ENCODE measurements at regions not wholly inside any gene's neighbourhood (a gene's known extent, or its start where the extent isn't known, plus 50 kb on each side); places are given as distances from the start of the nearest gene placed in this dataset.
"Not testable (repeated sequence)": the region's sequence is repeated elsewhere in the genome, so short reads cannot be mapped to it uniquely, and the experiment has no call there.

DNA sequence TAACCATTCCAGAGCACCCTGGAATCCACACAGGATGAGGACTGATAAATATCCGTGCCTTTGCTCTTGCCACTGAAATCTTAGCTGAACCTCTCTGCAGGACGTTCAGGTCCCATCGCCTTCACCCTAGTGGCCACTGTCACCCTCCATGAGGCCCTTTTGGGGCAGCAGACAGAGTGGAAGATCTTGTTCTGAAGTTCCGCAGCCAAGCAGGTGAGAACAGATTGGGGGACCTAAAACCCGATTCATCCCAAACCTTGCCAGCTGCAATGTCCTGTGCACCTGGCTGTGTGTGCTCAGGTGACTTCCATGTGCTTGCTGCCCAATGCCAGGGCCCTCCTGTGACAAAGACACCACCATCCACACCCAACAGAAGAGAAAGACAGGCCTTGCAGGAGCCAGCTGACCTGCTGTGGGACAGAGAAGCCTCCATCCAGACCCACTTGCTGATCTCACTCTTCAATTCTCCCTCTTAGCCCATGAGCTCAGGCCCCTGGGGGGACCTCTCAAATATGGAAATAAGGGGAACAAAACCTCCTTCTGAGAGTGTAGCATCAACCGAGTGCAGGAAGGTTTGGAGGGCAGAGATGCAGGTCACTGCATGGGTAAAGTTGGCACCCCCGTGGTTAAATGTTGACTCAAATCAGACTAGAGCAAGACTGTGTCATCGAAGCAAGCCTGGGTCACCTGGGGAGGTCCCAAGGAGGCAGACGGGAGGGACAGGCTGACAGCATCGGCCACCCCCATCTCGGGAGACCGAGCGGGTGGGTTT lies 308.7 kb upstream of the DIO3 start:
- DNase-seq: no peak

DNA sequence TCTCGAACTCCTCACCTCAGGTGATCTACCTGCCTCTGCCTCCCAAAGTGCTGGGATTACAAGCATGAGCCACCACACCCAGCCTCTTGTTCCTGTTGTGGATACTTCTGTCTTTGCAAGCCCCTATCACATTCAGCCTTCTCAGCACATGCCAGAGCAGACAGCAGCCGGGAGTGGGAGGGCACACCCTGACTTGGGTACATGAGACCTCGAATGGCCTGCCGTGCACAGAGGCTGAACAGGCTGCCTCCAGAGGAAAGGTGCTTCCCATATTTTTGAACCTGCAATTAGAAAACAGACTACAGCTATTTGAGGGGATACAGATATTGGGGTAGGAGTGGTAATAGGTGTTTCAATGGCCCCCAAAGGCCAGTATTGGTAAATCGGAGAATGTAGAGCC lies 307.3 kb upstream of the DIO3 start:
- DNase-seq: no peak

DNA sequence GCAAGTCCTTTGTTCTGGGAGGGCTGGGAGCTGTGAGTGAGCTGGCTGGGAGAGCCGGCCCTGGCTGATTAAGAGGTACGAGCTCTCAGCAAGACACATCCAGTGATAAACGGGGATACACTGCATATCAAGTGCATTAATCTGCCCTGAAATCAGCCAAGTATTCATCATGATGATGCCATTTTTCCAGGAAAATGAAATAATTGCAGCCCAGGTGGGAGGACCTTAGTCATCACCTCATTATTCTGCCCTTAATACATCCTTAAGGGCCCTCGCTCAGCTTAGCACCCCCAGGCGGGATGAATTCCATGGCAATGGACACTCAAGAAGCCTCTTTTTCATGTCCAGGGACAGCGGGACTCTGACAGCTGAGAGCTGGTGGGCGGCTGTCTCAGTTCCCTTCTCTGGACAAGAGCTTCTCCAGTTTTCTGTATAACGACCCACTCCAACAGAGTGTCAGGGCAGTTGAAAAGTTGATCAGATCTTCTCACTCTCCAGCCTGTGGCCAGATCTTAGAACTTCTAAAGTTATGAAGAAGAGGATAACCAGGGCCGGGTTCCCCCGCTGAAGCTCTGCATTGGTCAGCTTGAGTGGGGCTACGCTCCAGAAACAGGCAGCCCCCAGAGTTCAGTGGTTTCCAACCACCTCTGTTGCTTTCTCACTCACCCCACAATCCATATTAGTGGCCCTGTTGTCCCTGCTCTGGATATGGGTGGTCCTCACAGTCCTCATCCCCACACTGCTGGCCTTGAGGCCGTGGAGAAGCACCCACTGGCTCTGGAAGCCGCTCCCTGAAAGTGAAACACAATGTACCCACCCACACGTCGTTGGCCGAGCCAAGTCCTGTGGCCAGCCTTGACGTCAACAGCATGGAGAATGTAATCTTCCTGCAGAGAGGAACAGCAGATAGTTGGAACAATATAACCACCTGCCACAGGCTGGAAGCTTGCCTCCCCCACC lies 306.2 kb upstream of the DIO3 start:
- DNase-seq: no peak

DNA sequence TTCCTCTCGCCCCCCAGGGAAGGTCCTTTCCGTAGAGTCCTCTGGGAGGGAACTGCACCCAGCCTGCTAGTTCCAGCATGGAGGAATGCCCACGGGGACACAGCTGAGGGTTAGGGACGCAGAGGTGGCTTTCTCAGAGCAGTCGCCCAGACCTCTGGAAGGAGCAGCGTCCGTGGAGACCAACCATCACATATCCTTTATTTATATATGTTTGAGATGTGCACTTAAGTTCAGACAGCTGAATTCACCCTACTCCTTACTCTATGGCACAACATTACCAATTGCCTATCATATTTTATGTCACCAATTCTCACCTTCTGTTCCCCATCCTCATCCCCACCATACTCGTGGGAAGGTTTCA lies 305.6 kb upstream of the DIO3 start:
- no peak for DNase-seq

DNA sequence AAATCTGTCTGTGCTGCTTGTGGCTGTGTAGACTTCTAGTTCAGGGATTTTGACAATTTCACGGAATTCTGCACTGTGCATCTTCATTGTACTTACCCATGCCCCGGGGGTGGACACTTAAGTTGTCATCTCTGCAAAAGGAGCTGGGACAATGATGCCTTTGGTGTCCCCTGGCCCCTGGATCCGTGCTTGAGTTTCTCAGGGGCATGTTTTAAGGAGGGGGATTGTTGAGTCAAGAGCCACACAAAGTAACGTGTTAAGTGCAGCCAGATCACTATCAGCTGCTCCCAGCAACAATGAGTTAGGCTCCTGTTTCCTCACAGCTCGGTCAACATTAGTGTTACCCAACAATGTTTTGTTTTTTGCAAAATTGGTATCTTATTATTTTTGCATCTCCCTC lies 305.0 kb upstream of the DIO3 start:
- DNase-seq: no peak

DNA sequence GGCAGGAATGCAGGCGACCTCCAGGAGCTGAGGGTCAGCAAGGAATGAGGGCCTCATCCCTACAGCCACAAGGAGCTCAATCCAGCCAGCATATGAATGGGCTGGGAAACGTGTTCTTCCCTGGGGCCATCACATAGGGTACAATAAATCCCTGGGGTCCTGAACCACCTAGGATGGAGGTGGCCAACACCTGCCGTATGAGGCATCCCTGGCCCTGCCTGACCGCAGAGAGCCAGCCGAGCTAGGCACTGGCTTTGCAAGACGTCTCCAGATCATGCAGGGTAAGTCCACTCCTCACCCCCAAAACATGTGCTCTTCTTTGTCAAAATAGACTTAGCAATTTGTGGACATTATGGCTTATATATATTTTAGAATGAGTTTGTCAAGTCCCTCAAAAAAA lies 303.7 kb upstream of the DIO3 start:
- DNase-seq: no peak

DNA sequence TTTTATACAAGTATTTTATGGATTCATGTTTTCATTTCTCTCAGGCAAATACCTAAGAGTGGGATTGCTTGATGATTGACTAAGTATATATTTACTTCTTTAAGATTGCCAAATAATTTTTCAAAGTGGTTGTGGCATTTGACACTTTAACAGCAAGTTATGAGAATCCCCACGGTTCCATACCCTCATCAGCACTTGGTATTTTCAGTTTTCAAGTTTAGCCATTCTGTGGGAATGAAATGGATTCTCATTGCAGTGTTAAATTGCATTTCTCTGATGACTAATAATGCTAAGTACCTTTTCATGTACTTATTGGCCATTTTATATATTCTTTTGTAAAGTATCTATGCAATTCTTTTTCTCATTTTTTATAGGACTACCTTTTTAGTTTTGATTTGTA lies 301.5 kb upstream of the DIO3 start:
- no peak for DNase-seq

DNA sequence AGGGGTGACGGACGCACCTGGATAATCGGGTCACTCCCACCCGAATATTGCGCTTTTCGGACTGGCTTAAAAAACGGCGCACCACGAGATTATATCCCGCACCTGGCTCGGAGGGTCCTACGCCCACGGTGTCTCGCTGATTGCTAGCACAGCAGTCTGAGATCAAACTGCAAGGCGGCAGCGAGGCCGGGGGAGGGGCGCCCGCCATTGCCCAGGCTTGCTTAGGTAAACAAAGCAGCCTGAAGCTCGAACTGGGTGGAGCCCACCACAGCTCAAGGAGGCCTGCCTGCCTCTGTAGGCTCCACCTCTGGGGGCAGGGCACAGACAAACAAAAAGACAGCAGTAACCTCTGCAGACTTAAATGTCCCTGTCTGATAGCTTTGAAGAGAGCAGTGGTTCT lies 294.9 kb upstream of the DIO3 start:
- not testable (repeated sequence) for DNase-seq

DNA sequence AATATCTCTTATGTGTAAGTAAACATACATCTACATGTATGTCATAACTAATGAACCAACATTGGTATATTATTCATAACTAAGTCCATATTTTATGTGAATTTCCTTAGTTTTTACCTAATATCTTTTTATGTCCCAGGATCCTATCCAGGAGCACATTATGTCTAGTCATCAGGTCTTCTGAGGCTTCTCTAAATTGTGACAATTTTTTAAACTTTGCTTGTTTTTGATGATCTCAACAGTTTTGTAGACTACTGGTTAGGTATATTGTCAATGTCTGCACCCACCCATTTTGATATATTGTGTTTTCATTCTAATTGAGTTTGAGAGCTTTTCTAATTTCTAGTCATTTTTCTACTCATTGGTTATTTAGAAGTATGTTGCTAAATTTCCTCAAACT lies 288.2 kb upstream of the DIO3 start:
- no peak for DNase-seq

DNA sequence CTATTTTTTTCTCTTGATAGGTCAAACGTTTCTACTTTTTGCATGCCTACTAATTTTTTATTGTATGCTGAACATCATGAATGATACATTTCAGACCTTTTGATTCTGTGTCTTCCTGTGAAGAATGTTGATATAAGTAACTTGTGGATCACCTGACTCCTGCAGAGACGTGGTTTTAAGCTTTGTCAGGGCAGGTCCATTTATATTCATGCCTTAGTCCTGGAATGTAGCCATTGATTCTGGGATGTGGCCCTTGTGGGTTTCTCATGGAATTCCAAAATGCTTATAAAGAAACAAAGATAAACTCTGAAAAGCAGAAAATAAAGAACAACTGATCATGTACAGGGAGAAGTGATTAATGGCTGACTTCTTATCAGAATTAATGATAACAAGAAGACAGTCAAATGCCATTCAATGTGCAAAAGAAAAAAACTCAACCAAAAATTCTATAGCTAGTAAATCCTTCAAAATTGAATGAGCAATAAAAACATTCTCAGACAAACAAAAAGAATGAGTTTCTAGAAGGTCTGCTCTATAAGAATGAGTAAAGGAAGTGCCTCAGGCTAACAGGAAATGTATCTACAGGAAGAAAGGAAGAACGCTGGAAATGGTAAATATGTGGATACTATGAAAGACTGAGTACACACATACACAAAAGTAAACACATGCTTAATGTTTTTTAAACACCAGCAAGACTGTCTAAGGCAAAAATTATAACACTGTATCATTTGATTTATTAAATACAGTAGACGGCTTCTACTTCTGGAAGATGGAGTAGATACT lies 284.8 kb upstream of the DIO3 start:
- DNase-seq: no peak

DNA sequence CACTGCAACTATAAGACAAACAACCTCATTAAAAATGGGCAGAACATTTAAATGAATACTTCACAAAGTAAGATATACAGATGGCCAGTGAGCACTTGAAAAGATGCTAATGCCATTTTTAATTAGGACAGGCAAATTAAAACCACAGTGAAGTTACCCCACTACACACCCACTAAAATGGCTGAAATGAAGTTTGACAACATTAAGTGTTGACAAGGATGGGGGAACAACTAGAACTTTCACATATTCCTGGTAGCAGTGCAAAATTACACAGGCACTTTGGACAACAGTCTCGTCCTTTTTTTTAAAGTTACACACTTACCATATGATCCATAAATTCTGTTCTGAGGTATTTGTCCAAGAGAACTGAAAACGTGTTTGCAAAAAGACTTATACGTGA lies 278.9 kb upstream of the DIO3 start:
- no peak for DNase-seq

DNA sequence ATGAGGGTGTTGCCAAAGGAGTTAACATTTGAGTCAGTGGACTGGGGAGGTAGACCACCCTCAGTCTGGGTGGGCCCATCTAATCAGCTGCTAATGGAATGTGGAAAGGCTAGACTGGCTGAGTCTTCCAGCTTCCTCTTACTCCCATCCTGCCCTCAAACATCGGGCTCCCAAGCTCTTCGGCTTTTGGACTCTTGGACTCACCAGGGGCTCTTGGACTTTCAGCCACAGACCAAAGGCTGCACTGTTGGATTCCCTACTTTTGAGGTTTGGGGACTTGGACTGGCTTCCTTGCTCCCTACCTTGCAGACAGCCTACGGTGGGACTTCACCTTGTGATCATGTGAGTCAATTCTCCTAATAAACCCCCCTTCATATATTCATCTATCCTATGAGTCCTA lies 276.6 kb upstream of the DIO3 start:
- no peak for DNase-seq

DNA sequence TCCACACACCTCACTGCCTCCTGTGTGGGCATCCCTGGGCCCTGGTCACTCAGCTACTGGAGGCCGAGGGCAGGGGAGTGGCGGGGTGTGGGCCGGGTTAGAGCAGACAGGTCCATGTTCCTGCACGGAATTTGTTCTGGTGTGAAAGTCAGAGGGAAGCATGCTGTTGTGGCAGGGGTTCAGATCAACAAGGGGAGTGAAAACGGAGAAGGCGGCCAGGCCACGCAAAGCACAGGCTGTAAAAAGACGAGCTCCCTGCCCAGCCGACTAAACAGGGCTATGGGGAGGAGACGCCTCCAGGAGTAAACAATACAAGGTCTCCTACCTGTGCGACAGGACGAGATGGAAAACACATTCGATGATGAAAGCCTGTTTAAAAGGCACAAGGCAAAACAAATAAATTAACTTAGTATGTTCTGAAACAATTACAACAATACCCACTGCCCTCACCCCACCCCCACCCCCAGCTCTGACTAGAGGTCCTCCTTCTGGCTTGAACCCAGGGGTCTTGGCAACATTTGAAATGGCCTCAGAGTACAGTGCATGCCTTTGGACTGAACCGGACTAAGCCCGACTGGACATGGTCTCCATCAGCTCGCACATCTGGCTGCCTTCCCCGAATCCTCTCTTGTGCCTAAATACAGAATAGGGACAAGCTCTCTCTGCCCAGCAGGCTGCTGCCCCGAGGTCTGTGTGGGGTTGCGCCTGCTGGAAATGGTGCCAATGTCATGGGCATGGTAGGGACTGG lies 274.9 kb upstream of the DIO3 start:
- no peak for DNase-seq

DNA sequence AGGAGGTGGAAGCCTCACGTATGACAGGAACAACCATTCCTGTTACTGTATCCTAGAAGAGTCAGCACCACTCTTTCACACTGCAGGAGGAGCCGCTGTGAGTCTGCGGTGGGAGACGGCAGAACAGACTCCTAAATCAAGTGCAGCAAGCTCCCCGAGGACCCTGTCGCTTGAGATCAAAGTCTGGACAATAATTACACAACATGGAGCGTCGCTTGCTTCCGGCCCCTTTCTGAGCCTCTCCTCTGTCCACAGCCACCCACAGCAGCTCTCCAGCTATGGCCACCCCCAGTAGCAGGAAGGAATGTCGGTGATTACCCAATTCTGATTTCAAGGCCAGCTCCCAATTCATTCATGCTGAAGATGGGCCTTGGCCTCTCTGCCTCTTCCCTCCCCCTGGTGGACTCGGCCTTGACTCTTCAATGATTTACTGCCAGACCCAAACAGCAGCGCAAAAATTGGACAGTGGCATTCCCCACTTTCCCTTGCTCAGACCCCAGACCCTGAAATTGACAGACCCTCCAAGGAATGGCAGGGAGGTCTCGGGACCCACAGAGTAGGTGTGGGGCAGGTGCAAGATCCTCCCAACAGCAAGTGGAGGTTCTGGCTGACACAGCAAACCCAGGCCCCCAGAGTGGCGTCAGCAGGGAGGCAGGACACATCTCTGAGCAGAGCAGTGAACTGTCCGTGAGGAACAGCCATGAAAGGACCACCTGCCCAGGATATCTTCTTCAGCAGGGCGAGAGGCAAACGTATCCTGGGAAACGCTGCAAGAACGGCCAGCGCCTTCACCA lies 272.7 kb upstream of the DIO3 start:
- no peak for DNase-seq

DNA sequence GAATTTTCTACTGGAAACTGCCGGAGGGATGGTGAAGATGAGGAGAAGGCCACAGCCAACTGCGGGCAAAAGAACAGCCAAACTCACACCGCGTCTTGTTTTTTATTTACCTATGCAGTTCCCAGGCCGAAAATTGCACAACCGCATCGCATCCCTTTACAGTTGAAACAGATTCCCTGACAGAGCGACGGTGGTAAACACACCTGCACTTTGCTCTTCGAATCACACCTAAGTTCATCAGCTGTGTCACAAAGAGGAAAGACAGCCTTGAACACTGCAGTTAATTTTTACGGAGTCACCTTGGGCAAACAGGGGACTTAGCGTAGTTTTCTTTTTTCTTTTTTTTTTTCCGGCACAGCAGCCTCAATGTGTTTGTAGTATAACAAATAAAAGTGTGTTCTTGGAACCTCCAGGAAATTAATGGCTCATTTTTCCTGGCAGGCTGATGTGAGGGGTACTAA lies 272.0 kb upstream of the DIO3 start:
- no peak for DNase-seq

DNA sequence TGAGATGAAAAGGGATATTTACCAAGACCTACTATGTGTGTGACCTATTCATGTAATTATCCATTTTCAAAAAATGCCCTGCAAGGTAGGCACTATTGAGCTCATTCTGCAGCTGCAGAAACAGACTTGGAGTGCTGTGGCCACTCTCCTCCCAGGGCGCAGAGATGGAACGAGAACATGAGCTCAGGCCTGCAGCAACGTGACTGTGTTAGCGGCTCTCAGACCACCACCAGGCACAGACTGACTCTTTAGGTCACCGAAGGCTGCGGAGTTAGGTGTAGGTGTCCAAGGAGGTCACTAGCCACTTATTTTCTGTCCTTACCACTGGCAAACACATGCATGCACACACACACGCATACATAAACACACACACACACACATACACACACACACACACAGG lies 271.4 kb upstream of the DIO3 start:
- DNase-seq: no peak

DNA sequence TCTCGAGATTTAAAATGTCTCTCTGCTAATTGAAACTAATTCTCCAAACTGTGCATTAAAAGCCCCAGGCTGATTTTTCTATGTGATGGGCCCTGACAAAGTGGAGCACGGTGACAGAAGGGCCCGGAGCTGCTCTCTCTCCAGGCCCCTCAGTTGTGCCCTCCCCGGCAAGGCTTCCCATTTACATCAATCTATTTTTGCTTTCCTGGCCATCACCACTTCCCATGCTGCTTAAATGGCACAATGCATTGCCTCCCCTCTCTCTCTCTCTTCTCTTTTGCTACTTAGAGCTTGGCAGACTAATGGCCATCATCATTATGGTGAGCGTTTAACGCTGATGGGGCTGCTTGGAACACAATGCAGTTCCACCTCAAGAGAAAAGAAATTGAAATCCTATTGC lies 270.7 kb upstream of the DIO3 start:
- no peak for DNase-seq

DNA sequence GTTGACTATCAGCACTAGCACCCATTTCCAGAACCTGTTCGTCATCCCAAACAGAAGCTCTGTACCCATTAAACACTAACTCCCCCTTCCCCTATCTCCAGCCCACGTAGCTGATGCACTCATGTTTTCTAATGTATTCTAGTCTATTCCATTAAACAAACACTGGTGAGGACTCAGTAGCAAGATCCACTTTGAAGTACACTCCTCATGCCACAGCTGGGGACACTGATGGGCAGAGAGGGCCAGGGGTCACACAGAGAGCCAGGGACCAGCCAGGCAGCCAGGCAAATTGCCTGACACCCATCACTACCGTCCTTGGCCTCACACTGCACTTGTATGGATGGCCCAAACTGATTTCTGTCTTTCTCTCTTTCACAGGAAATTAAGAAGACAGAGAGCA lies 269.9 kb upstream of the DIO3 start:
- no peak for DNase-seq

DNA sequence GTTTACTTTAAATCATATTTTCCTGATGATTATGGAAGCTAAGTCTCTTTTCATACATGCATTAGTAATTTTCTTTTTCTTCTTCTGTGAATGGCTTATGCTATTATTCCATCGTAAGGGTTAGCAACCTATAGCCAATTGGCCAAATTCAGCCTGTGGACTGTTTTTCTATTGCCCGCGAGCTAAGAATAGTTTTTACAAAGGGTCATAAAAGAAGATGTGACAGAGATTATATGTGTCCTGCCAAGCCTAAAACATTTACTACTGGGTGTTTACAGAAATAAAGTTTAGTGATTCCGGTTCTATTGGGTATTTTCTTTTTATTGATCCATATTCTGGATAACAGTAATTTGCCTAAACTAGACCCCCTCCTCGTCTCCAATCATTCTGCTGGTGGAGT lies 268.8 kb upstream of the DIO3 start:
- DNase-seq: no peak

DNA sequence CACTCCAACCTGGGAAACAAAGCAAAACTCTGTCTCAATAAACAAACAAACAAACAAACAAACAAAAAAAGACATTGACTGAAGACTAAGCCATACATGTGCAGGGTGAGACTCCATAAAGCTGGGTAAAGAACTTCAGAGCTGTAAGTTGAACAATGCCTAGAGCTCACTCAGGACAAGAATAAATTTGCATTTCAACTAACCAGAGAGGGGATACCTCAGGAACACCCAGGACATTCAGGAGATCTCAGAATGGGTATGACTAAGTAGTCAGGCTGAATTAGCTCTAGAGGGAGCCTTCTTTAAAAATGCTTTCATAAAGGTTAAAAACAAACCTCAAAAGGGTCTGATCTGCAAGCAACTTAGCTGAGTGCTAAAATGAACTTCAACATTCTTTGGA lies 267.7 kb upstream of the DIO3 start:
- DNase-seq: no peak

DNA sequence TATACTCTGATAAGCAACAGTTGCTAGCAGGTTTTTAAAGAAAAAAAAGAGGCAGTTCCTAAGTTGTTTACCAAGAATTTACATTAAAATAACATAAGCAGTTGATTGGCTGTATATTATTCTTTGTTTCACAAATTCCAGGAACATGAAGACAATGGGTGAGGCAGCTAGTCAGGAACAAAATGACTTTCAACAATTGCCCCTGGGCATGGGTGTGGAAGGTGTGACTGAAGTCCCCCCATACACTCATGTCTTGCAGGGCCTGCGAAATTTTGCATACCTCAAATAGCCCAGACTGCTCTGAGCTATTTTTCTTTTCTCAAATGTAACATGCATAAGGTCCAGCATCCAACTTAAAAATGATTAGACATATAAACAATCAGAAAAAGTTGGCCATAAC lies 267.2 kb upstream of the DIO3 start:
- no peak for DNase-seq

DNA sequence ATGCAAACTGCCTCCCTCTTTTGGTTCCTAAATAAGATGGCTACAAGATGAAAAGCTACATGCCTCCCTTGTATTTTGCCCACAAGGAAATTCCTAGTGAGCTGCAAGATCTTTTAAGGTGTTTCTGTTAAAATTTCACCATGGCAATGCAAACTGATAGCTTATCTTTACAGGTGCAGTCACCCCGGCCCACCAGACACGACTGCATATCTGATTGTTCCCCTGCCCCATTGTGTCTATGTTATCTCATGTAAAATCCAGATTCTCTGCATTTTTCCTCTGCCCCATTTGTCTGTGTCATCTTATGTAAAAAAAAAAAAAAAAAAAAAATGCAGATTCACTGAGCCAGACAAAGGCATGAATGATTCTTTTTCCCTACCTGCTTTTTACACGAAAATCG lies 261.5 kb upstream of the DIO3 start:
- DNase-seq: not testable (repeated sequence)

All from NCI-H1436 (cell line).